Fibroblast of villous mesenchyme (primary cell): ENCODE measurements at regions not wholly inside any gene's neighbourhood (a gene's known extent, or its start where the extent isn't known, plus 50 kb on each side); places are given as distances from the start of the nearest gene placed in this dataset.

ENCODE experiments used
- DNase-seq: peaks from one replicate; pipeline ENCODE4 v3.0.0-alpha.2; 2010; ENCODE audit warnings: low read depth
- H3K4me3 ChIP-seq: 2 replicates; pipeline ENCODE4 v1.5.1; 2011; ENCODE audit warnings: low read depth, mild to moderate bottlenecking, low read length
- CTCF ChIP-seq: IDR thresholded peaks from 2 replicates; pipeline ENCODE4 v1.5.1; 2012; ENCODE audit warnings: low read depth, mild to moderate bottlenecking, low read length; ENCODE audit not compliant: insufficient read depth

- peak; percentile 24 for DNase-seq
- TF ChIP-seq CTCF, result no peak
- no peak overlapping the region for H3K4me3 ChIP-seq
Measured at GRCh38 chr11:38460429-38460828, 1862.4 kb upstream of the RAG2 start.

- no peak for DNase-seq
- TF ChIP-seq CTCF, result no peak
- no peak overlapping the region for H3K4me3 ChIP-seq
Measured at GRCh38 chr11:38456371-38456770, 1858.3 kb upstream of the RAG2 start.

GRCh38 chr11:38448284-38448683 lies 1850.2 kb upstream of the RAG2 start:
- no peak for TF ChIP-seq CTCF
- no peak overlapping the region for H3K4me3 ChIP-seq
- no peak for DNase-seq

- no peak for TF ChIP-seq CTCF
- DNase-seq, result no peak
- no peak overlapping the region for H3K4me3 ChIP-seq
Measured at GRCh38 chr11:38446336-38446735, 1848.3 kb upstream of the RAG2 start.

GRCh38 chr11:38438091-38438490 lies 1840.1 kb upstream of the RAG2 start:
- H3K4me3 ChIP-seq, result no peak overlapping the region
- no peak for DNase-seq
- TF ChIP-seq CTCF, result no peak

- no peak for DNase-seq
- no peak overlapping the region for H3K4me3 ChIP-seq
- no peak for TF ChIP-seq CTCF
Measured at GRCh38 chr11:38425578-38425977, 1827.5 kb upstream of the RAG2 start.

GRCh38 chr11:38423042-38423441 lies 1825.0 kb upstream of the RAG2 start:
- no peak overlapping the region for H3K4me3 ChIP-seq
- TF ChIP-seq CTCF, result no peak
- no peak for DNase-seq
